Panc1 (cell line): ENCODE measurements at regions not wholly inside any gene's neighbourhood (a gene's known extent, or its start where the extent isn't known, plus 50 kb on each side); places are given as distances from the start of the nearest gene placed in this dataset.

Source experiments
- ATAC-seq: fragments of 200-7000 bp; cut with Tn5 transposase; 2 replicates; pipeline ENCODE4 v1.9.1; 2020; ENCODE audit warnings: mild to moderate bottlenecking, moderate library complexity
- BruUV-seq: library from RNA; stranded (reverse); fragments of 400-500 nt; replicated peaks from 2 replicates; lab custom pipeline; 2021; lab: Mats Ljungman, UMichigan
- CTCF ChIA-PET: fragments of 300-600 bp; sonication (Branson Sonifier 250); formaldehyde crosslinking; loops from one replicate; lab custom pipeline; 2022; ENCODE audit warnings: antibody characterized with exemption; lab: Charles Lee
- POLR2A ChIA-PET: fragments of 300-600 bp; sonication (Branson Sonifier 250); formaldehyde crosslinking; loops from one replicate; lab custom pipeline; 2022; ENCODE audit warnings: antibody characterized with exemption; lab: Charles Lee
- DNase-seq: peaks from one replicate; pipeline ENCODE4 v3.0.0-alpha.2; 2010; ENCODE audit warnings: low read depth, low spot score
- H3K27ac ChIP-seq: 2 replicates; pipeline ENCODE4 v1.5.1; 2011; ENCODE audit warnings: mild to moderate bottlenecking, low read length, inconsistent platforms
- H3K27me3 ChIP-seq: fragments of 200-500 bp; sonication (Bioruptor generic); 2 replicates; pipeline ENCODE4 v1.6.0; 2014; ENCODE audit warnings: low read length, inconsistent platforms; ENCODE audit not compliant: control insufficient read depth, insufficient read depth
- H3K36me3 ChIP-seq: fragments of 200-500 bp; sonication (Bioruptor generic); 2 replicates; pipeline ENCODE4 v1.5.1; 2014; ENCODE audit warnings: inconsistent platforms, mild to moderate bottlenecking, low read length, moderate library complexity; ENCODE audit not compliant: control insufficient read depth, insufficient read depth
- H3K4me1 ChIP-seq: 2 replicates; pipeline ENCODE4 v1.5.1; 2011; ENCODE audit warnings: inconsistent platforms, mild to moderate bottlenecking, low read length, moderate library complexity; ENCODE audit not compliant: control insufficient read depth, insufficient read depth
- H3K4me3 ChIP-seq, 2 experiments: 2 replicates each; pipeline ENCODE4 v1.5.1; 2011 to 2012; ENCODE audit warnings: low read depth in 2 of 2, low read length in 2 of 2, mild to moderate bottlenecking in 2 of 2, inconsistent platforms in 1 of 2, moderate library complexity in 1 of 2
- H3K9me3 ChIP-seq: fragments of 200-500 bp; sonication (Bioruptor generic); 2 replicates; pipeline ENCODE4 v1.5.1; 2014; ENCODE audit warnings: low read depth, mild to moderate bottlenecking, inconsistent platforms, low read length, moderate library complexity; ENCODE audit not compliant: control insufficient read depth, insufficient read depth
- POLR2AphosphoS5 ChIP-seq: IDR thresholded peaks from 2 replicates; pipeline ENCODE4 v1.6.1; 2012; ENCODE audit warnings: mild to moderate bottlenecking, low read depth, low read length, moderate library complexity
- SIN3A ChIP-seq: IDR thresholded peaks from 2 replicates; pipeline ENCODE4 v1.6.1; 2012; ENCODE audit warnings: low read depth, mild to moderate bottlenecking, low read length, moderate library complexity, borderline replicate concordance; ENCODE audit not compliant: insufficient read depth
- TCF7L2 ChIP-seq: IDR thresholded peaks from 2 replicates; pipeline ENCODE4 v1.6.1; 2011; ENCODE audit warnings: mild to moderate bottlenecking, low read depth, low read length, inconsistent platforms
- in situ Hi-C: cut with HindIII; loops from 2 replicates; pipeline ENCODE4 v1.10.0; 2016; ENCODE audit warnings: low sequenced_read_pairs, low pct_unique_long_range_greater_than_20kb
- intact Hi-C: fragments of 100-400 bp; cut with micrococcal nuclease; formaldehyde crosslinking; loops from one replicate; pipeline ENCODE4 v1.10.0; 2022; ENCODE audit not compliant: unreplicated experiment
- TF ChIP-seq, protein P1 (sequence below), 2 experiments: IDR thresholded peaks; 2 replicates each; pipeline ENCODE4 v1.6.1; 2011 to 2012; ENCODE audit warnings: low read depth in 2 of 2, control low read depth in 1 of 2, low read length in 1 of 2, mild to moderate bottlenecking in 1 of 2, moderate library complexity in 1 of 2; ENCODE audit not compliant: insufficient read depth in 1 of 2
- TF ChIP-seq, protein P2 (sequence below): fragments of 450-650 bp; IDR thresholded peaks from 2 replicates; pipeline ENCODE4 v1.5.1; 2017; ENCODE audit warnings: mild to moderate bottlenecking

DNA sequence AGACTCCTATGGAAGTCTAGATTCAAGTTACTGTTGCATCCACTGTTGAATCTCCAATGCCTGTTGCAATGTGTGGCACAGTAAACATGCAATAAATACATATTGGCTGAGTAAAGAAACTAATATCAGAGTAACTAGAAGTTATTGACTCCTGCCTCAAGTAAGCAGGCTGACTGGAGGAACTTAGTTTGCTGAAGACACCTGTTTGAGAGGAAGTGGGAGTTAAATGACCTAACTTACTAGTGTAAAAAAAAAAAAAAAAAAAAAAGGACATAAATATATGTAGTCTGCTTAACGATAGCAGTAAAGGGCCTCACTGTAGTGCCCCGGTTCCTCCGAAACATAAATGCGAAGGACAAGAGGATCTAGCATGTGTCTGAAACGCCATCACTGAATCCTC is 249.8 kb upstream of the PRDM1 start:
- H3K36me3 ChIP-seq: no peaks in the 10 kb centered on the region
- no peaks in the 10 kb centered on the region for H3K27me3 ChIP-seq
- POLR2A ChIA-PET: no interaction called here
- CTCF ChIA-PET: no interaction called here
- no peak for ATAC-seq
- H3K4me1 ChIP-seq: no peaks in the 10 kb centered on the region
- DNase-seq: no peak
- no peak overlapping the region for H3K27ac ChIP-seq
- no TSS peak for BruUV-seq
- no peaks in the 10 kb centered on the region for H3K9me3 ChIP-seq
- H3K4me3 ChIP-seq: no peak overlapping the region
- in situ Hi-C loops (no loop called here), intact Hi-C loops (no loop called here)
- TF ChIP-seq POLR2AphosphoS5 (no peak), SIN3A (no peak), TCF7L2 (no peak)
- TF ChIP-seq, protein P1, sequence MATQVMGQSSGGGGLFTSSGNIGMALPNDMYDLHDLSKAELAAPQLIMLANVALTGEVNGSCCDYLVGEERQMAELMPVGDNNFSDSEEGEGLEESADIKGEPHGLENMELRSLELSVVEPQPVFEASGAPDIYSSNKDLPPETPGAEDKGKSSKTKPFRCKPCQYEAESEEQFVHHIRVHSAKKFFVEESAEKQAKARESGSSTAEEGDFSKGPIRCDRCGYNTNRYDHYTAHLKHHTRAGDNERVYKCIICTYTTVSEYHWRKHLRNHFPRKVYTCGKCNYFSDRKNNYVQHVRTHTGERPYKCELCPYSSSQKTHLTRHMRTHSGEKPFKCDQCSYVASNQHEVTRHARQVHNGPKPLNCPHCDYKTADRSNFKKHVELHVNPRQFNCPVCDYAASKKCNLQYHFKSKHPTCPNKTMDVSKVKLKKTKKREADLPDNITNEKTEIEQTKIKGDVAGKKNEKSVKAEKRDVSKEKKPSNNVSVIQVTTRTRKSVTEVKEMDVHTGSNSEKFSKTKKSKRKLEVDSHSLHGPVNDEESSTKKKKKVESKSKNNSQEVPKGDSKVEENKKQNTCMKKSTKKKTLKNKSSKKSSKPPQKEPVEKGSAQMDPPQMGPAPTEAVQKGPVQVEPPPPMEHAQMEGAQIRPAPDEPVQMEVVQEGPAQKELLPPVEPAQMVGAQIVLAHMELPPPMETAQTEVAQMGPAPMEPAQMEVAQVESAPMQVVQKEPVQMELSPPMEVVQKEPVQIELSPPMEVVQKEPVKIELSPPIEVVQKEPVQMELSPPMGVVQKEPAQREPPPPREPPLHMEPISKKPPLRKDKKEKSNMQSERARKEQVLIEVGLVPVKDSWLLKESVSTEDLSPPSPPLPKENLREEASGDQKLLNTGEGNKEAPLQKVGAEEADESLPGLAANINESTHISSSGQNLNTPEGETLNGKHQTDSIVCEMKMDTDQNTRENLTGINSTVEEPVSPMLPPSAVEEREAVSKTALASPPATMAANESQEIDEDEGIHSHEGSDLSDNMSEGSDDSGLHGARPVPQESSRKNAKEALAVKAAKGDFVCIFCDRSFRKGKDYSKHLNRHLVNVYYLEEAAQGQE (IDR thresholded peaks at IDR 0.05; ENCODE audit: insufficient read depth in 1 of 2, low read depth in 2 of 2, low read length in 1 of 2): no peak
- TF ChIP-seq, protein P2, sequence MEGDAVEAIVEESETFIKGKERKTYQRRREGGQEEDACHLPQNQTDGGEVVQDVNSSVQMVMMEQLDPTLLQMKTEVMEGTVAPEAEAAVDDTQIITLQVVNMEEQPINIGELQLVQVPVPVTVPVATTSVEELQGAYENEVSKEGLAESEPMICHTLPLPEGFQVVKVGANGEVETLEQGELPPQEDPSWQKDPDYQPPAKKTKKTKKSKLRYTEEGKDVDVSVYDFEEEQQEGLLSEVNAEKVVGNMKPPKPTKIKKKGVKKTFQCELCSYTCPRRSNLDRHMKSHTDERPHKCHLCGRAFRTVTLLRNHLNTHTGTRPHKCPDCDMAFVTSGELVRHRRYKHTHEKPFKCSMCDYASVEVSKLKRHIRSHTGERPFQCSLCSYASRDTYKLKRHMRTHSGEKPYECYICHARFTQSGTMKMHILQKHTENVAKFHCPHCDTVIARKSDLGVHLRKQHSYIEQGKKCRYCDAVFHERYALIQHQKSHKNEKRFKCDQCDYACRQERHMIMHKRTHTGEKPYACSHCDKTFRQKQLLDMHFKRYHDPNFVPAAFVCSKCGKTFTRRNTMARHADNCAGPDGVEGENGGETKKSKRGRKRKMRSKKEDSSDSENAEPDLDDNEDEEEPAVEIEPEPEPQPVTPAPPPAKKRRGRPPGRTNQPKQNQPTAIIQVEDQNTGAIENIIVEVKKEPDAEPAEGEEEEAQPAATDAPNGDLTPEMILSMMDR: no peak

DNA sequence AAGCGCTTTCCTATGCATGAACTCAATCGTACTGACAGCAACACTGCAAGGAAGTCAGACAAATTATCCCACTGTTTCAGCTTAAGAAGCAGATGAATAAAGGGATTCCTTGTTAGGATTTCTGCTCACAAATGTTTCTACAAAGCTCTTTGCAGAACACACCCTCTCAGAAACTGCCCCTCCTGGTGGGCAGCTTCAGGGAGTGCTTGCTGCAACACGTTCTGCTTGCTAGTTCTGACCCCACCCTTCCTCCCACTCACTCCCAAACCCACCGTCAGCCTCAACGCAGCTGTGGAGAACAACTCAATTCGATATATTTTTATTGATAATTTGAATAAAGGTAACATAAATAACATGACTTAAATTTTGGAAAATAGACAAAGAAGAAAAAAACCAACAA is 250.8 kb upstream of the PRDM1 start:
- DNase-seq: no peak
- intact Hi-C loops (no loop called here), in situ Hi-C loops (no loop called here)
- no peaks in the 10 kb centered on the region for H3K27me3 ChIP-seq
- H3K4me3 ChIP-seq: no peak overlapping the region
- CTCF ChIA-PET: no interaction called here
- no peaks in the 10 kb centered on the region for H3K4me1 ChIP-seq
- no peak overlapping the region for H3K27ac ChIP-seq
- POLR2A ChIA-PET: no interaction called here
- no TSS peak for BruUV-seq
- ATAC-seq: no peak
- no peaks in the 10 kb centered on the region for H3K36me3 ChIP-seq
- no peaks in the 10 kb centered on the region for H3K9me3 ChIP-seq
- no peak for TF ChIP-seq SIN3A
- TF ChIP-seq POLR2AphosphoS5: no peak
- TF ChIP-seq, protein P1 (IDR thresholded peaks at IDR 0.05; ENCODE audit: insufficient read depth in 1 of 2, low read depth in 2 of 2, low read length in 1 of 2): no peak
- no peak for TF ChIP-seq TCF7L2
- TF ChIP-seq, protein P2: peak; percentile 37; the same call in 1 of the 2 replicates
